Activated naive CD4-positive, alpha-beta T cell treated with anti-CD3 and anti-CD28 coated beads, Interleukin-2, amount 10 ng/mL, durations not matched to agents 7 days and 5 days (primary cell): ENCODE measurements at regions not wholly inside any gene's neighbourhood (a gene's known extent, or its start where the extent isn't known, plus 50 kb on each side); places are given as distances from the start of the nearest gene placed in this dataset.
A peak's percentile ranks its signal among the peaks of the same experiment; 100 is the strongest.

Experiments
- CTCF ChIA-PET: fragments of 350-600 bp; sonication (Branson Sonifier 250); formaldehyde crosslinking; loops from one replicate; lab custom pipeline; 2021; ENCODE audit warnings: antibody characterized with exemption; lab: Charles Lee
- DNase-seq: peaks from one replicate; pipeline ENCODE4 v3.0.0-alpha.2; 2020
- H3K27ac Mint-ChIP-seq: one replicate; pipeline ENCODE4 v1.8.0; 2021; ENCODE audit warnings: mild to moderate bottlenecking, moderate library complexity, mixed read lengths
- H3K27me3 Mint-ChIP-seq: one replicate; pipeline ENCODE4 v1.8.0; 2021; ENCODE audit warnings: mild to moderate bottlenecking, mixed read lengths
- H3K36me3 Mint-ChIP-seq: one replicate; pipeline ENCODE4 v1.8.0; 2021; ENCODE audit warnings: mixed read lengths
- H3K4me1 Mint-ChIP-seq: one replicate; pipeline ENCODE4 v1.8.0; 2021; ENCODE audit warnings: mixed read lengths
- H3K4me3 Mint-ChIP-seq: one replicate; pipeline ENCODE4 v1.8.0; 2021; ENCODE audit warnings: mild to moderate bottlenecking, moderate library complexity, mixed read lengths
- H3K9me3 Mint-ChIP-seq: one replicate; pipeline ENCODE4 v1.8.0; 2021; ENCODE audit warnings: mixed read lengths

- Mint-ChIP-seq H3K36me3 (peaks cover 1% of the 10 kb centered on the region), H3K9me3 (no peaks in the 10 kb centered on the region), H3K4me3 (peak overlapping the region; percentile 61), H3K4me1 (peaks cover 12% of the 10 kb centered on the region), H3K27ac (peak overlapping the region; percentile 80), H3K27me3 (peaks cover 8% of the 10 kb centered on the region)
- CTCF ChIA-PET = no interaction called here
- DNase-seq = peak; percentile 48
Observed at GRCh38 chr3:159910991-159911663, 77.5 kb upstream of the IL12A start.

DNA sequence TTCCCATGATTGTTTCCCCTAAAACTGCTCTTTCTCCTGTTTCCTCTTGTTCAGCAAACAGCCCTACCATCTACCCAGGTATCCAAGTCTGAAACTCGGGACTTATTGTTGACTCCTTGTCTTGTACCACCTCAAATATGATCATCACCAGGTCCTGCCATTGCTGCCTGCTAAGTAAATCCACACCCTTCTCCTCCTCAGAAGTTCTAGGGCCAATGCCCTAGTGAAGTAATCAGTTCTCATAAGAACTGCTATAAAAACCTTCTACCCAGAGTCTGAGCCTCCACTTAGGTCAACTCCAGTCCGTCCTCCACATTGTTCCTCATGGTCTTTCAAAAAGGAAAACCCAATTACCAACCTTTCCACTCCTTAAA lies 77.0 kb upstream of the IL12A start:
- Mint-ChIP-seq H3K27me3 (peaks cover 8% of the 10 kb centered on the region), H3K4me3 (peak overlapping the region; percentile 61), H3K4me1 (peaks cover 12% of the 10 kb centered on the region), H3K27ac (peak overlapping the region; percentile 80), H3K36me3 (peaks cover 1% of the 10 kb centered on the region), H3K9me3 (no peaks in the 10 kb centered on the region)
- CTCF ChIA-PET = no interaction called here
- DNase-seq = no peak

DNA sequence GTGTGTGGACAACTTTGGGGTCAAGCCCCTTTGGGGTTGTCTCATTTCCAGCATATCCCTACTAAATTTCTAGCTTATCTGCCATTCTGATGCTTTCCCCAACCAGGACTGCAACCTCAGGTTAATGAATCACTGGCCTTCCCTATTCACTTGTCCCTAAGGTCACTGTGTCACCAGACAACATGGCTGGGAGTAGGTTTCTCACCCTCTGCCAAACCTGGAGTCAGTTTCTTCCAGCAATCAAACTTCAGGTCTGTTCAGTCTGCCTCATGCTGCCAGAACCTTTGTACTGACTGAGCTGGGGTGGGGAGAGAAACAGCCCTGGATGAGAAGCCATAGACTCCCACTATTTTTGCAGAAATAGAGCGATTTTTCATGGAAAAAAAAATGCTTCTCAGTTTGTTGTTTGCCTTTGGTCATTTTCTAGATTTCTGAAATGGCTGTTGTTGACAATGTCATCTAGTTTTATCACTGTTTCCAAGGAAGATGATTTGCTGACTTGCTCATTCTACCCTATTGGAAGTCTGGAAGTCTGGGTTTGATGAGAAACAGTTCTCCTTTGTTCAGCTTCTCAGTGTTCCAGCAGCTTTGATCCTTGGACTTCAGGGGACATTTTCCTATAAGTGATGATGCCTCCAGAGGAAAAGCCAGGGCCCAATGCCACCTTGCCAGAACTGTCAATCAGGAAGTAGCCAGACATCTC lies 74.8 kb upstream of the IL12A start:
- H3K9me3 Mint-ChIP-seq = no peaks in the 10 kb centered on the region
- peaks cover 1% of the 10 kb centered on the region for H3K36me3 Mint-ChIP-seq
- peaks cover 12% of the 10 kb centered on the region for H3K4me1 Mint-ChIP-seq
- no peak overlapping the region for H3K4me3 Mint-ChIP-seq
- no peak overlapping the region for H3K27ac Mint-ChIP-seq
- CTCF ChIA-PET = no interaction called here
- H3K27me3 Mint-ChIP-seq = peaks cover 16% of the 10 kb centered on the region
- DNase-seq = no peak

- Mint-ChIP-seq H3K27me3 (peaks cover 16% of the 10 kb centered on the region), H3K4me3 (no peak overlapping the region), H3K4me1 (peaks cover 12% of the 10 kb centered on the region), H3K36me3 (peaks cover 1% of the 10 kb centered on the region), H3K27ac (no peak overlapping the region), H3K9me3 (no peaks in the 10 kb centered on the region)
- no peak for DNase-seq
- CTCF ChIA-PET = no interaction called here
Observed at GRCh38 chr3:159914426-159914825, 74.2 kb upstream of the IL12A start.

DNA sequence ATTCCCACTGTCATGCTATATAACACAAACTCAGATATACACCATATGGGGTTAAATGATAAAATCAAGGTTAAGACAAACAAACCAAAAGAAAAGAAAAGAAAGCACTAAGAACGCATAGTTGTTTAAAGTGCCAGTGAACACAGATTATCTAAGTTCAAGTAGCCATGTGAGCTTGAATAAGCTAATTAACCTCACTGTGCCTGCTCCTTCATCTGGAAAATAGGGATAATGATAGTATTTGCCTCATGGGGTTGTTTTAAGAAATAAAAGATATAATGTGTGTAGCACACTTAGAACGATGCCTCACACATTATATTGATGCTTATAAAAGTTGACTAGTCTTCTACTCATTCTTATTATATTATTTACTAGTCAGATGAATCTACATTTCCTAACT lies 72.6 kb upstream of the IL12A start:
- CTCF ChIA-PET = no interaction called here
- no peaks in the 10 kb centered on the region for H3K9me3 Mint-ChIP-seq
- no peak overlapping the region for H3K27ac Mint-ChIP-seq
- H3K4me3 Mint-ChIP-seq = no peak overlapping the region
- H3K36me3 Mint-ChIP-seq = peaks cover under 1% of the 10 kb centered on the region
- peaks cover 10% of the 10 kb centered on the region for H3K4me1 Mint-ChIP-seq
- no peak for DNase-seq
- peaks cover 16% of the 10 kb centered on the region for H3K27me3 Mint-ChIP-seq

DNA sequence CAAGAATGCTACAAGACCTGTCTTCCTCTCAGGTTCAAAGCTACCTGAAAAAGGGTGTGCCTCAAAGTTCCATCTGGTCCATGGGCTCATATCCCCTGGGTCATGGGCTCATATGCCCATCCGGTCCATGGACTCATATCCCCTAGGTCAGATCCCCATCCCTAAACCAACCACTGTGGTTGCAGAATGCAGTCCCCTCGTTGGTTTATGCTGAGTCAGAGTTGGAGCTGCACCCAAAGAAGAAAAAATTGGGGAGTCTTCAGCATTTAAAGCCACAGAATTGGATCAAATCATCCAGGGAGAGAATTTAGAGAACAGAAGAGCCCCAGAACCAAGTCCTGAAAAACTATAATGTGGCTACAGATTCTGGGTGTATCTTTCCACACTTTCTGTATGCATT lies 71.5 kb upstream of the IL12A start:
- Mint-ChIP-seq H3K9me3 (no peaks in the 10 kb centered on the region), H3K4me1 (no peaks in the 10 kb centered on the region), H3K4me3 (no peak overlapping the region), H3K27me3 (peaks cover 16% of the 10 kb centered on the region), H3K36me3 (no peaks in the 10 kb centered on the region), H3K27ac (no peak overlapping the region)
- no peak for DNase-seq
- CTCF ChIA-PET = no interaction called here

GRCh38 chr3:159919873-159920272 lies 68.8 kb upstream of the IL12A start:
- Mint-ChIP-seq H3K36me3 (no peaks in the 10 kb centered on the region), H3K4me1 (no peaks in the 10 kb centered on the region), H3K9me3 (no peaks in the 10 kb centered on the region), H3K4me3 (no peak overlapping the region), H3K27ac (no peak overlapping the region), H3K27me3 (peaks cover 15% of the 10 kb centered on the region)
- CTCF ChIA-PET = interaction anchor here (1.4 kb wide), 1 partner anchor 9 kb away, joined by 3 read pairs; no protein-coding TSS in a partner anchor
- no peak for DNase-seq

- Mint-ChIP-seq H3K4me1 (no peaks in the 10 kb centered on the region), H3K27ac (no peak overlapping the region), H3K36me3 (no peaks in the 10 kb centered on the region), H3K27me3 (peaks cover 7% of the 10 kb centered on the region), H3K9me3 (no peaks in the 10 kb centered on the region), H3K4me3 (no peak overlapping the region)
- CTCF ChIA-PET = interaction anchor here (2.2 kb wide), 1 partner anchor 38 kb away, joined by 5 read pairs; no protein-coding TSS in a partner anchor
- DNase-seq = no peak
Observed at GRCh38 chr3:159922193-159922840, 66.3 kb upstream of the IL12A start.

DNA sequence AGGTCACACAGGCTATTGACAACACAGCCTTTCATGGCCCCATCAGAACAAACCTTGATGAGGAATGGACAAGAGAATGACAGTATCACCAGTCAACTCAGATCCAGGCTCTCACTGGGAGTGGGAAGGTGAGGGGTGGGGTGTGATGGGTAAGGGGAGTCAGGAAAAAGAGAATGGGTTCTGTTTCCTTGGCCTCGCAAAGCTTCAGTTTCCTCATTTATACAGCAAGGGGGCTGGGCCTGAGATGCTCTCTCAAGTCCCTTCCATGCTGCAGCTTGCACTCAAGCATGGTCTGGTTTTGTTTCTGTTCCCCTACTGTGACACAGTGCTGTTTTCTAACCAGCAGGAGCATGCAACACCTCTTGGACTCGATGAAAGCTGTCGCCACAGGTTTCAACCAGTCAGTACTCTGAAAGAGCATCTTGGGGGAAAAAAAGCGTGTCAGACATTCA lies 65.7 kb upstream of the IL12A start:
- Mint-ChIP-seq H3K4me1 (no peaks in the 10 kb centered on the region), H3K27ac (no peak overlapping the region), H3K9me3 (no peaks in the 10 kb centered on the region), H3K36me3 (no peaks in the 10 kb centered on the region), H3K27me3 (peaks cover 3% of the 10 kb centered on the region), H3K4me3 (no peak overlapping the region)
- no peak for DNase-seq
- CTCF ChIA-PET = no interaction called here

- CTCF ChIA-PET = no interaction called here
- Mint-ChIP-seq H3K4me1 (no peaks in the 10 kb centered on the region), H3K9me3 (no peaks in the 10 kb centered on the region), H3K27ac (no peak overlapping the region), H3K36me3 (no peaks in the 10 kb centered on the region), H3K27me3 (peaks cover 3% of the 10 kb centered on the region), H3K4me3 (no peak overlapping the region)
- DNase-seq = no peak
Observed at GRCh38 chr3:159923336-159923735, 65.3 kb upstream of the IL12A start.

DNA sequence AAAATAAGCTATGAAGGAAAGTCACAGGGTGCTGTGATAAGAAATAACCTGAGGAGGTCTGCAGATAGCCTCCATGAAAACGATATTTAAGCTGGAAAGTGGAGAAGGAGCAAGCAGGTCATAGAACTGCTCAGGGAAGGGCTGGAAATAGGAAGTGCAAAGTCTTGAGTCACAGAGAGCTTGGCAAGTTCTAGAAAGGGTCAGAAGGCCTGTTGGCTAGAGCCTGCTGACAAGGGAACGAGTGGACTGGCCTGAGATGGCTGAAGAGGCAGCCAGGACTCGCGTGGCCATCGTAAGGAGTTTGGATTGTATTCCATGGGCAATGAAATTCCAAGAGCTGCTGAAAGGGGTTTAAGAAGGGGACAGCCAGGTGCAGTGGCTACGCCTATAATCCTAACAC lies 64.7 kb upstream of the IL12A start:
- no peaks in the 10 kb centered on the region for H3K9me3 Mint-ChIP-seq
- H3K4me1 Mint-ChIP-seq = no peaks in the 10 kb centered on the region
- no peaks in the 10 kb centered on the region for H3K36me3 Mint-ChIP-seq
- no peak overlapping the region for H3K4me3 Mint-ChIP-seq
- H3K27me3 Mint-ChIP-seq = peaks cover 3% of the 10 kb centered on the region
- no peak for DNase-seq
- CTCF ChIA-PET = no interaction called here
- no peak overlapping the region for H3K27ac Mint-ChIP-seq

DNA sequence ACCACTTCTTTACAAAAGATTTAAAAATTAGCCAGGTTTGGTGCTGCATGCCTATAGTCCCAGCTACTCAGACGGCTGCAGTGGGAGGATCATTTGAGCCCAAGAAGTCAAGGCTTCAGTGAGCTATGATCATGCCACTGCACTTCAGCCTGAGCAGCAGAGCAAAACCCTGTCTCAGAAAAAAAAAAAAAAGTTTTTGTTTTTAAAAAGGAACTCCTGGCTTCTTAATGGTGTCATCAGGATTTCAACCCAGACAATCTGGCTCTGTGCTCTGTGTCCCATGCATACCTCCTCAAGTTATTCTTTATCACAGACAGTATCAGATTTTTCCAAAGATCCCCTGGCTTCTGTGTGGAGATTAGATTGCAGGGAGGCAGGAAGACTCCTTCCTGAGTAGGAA lies 64.2 kb upstream of the IL12A start:
- CTCF ChIA-PET = no interaction called here
- Mint-ChIP-seq H3K4me3 (no peak overlapping the region), H3K27ac (no peak overlapping the region), H3K27me3 (peaks cover 3% of the 10 kb centered on the region), H3K9me3 (no peaks in the 10 kb centered on the region), H3K36me3 (no peaks in the 10 kb centered on the region), H3K4me1 (peaks cover 3% of the 10 kb centered on the region)
- DNase-seq = no peak

DNA sequence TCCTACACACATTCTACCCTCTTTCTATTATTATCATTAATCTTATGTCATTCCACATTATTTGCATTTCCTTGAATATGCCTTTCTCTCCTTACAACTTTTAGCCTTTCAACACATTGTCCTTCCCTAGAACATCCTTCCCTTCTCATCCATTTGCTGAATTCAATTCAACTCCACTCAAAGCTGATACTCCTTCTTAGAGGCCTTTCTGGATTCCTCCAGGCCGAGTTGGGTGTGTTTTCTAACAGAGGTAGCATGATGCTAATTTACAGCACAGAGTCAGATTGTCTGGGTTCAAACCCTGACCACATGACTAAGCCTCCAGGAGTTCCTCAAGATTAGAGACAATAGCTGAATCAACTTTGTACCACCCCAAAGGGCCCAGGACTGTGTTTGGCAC lies 63.4 kb upstream of the IL12A start:
- Mint-ChIP-seq H3K4me1 (peaks cover 9% of the 10 kb centered on the region), H3K36me3 (no peaks in the 10 kb centered on the region), H3K27ac (no peak overlapping the region), H3K27me3 (peaks cover 3% of the 10 kb centered on the region), H3K4me3 (no peak overlapping the region), H3K9me3 (no peaks in the 10 kb centered on the region)
- CTCF ChIA-PET = no interaction called here
- DNase-seq = no peak

DNA sequence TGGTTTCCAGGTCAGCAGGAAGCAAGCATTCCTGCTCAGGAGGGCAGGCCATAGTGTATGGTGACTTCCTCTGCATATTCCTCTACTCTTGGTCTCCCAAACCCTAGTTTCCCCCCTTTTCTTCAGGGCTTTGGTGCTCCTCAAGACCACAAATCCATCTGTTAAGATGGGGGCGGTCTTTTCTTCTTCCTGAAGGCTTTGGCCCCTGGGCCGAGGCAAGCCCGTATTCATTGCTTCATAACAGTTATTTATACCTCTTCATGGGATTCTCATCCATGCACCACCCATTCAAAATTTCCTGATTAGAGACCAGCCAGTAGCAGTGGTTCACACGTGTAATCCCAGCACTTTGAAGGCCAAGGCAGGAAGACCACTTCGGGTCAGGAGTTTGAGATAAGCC lies 62.1 kb upstream of the IL12A start:
- no peak overlapping the region for H3K4me3 Mint-ChIP-seq
- H3K9me3 Mint-ChIP-seq = no peaks in the 10 kb centered on the region
- no peaks in the 10 kb centered on the region for H3K36me3 Mint-ChIP-seq
- CTCF ChIA-PET = no interaction called here
- H3K27ac Mint-ChIP-seq = no peak overlapping the region
- H3K27me3 Mint-ChIP-seq = peaks cover 3% of the 10 kb centered on the region
- H3K4me1 Mint-ChIP-seq = peaks cover 9% of the 10 kb centered on the region
- no peak for DNase-seq
